ENCODE measurements at regions not wholly inside any gene's neighbourhood (a gene's known extent, or its start where the extent isn't known, plus 50 kb on each side); places are given as distances from the start of the nearest gene placed in this dataset.

- TF ChIP-seq, protein P1, sequence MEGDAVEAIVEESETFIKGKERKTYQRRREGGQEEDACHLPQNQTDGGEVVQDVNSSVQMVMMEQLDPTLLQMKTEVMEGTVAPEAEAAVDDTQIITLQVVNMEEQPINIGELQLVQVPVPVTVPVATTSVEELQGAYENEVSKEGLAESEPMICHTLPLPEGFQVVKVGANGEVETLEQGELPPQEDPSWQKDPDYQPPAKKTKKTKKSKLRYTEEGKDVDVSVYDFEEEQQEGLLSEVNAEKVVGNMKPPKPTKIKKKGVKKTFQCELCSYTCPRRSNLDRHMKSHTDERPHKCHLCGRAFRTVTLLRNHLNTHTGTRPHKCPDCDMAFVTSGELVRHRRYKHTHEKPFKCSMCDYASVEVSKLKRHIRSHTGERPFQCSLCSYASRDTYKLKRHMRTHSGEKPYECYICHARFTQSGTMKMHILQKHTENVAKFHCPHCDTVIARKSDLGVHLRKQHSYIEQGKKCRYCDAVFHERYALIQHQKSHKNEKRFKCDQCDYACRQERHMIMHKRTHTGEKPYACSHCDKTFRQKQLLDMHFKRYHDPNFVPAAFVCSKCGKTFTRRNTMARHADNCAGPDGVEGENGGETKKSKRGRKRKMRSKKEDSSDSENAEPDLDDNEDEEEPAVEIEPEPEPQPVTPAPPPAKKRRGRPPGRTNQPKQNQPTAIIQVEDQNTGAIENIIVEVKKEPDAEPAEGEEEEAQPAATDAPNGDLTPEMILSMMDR (IDR thresholded peaks at IDR 0.05; ENCODE audit: low read depth, low read length, missing control alignments), result no peak
- no peak overlapping the region for H3K27ac ChIP-seq
- H3K4me3 ChIP-seq (ENCODE audit: low read depth, low read length), result no peak overlapping the region
- H3K36me3 ChIP-seq (replicated peaks), result no peaks in the 10 kb centered on the region
- no peak for DNase-seq
- in situ Hi-C loops (cut with HindIII; ENCODE audit: low pct_ligation_motif_present, low sequenced_read_pairs), result no loop called here
- peaks cover 6% of the 10 kb centered on the region for H3K27me3 ChIP-seq (replicated peaks)
These were observed 159.2 kb downstream of the INHBB start for GRCh38 chr2:120504936-120505705.

DNA sequence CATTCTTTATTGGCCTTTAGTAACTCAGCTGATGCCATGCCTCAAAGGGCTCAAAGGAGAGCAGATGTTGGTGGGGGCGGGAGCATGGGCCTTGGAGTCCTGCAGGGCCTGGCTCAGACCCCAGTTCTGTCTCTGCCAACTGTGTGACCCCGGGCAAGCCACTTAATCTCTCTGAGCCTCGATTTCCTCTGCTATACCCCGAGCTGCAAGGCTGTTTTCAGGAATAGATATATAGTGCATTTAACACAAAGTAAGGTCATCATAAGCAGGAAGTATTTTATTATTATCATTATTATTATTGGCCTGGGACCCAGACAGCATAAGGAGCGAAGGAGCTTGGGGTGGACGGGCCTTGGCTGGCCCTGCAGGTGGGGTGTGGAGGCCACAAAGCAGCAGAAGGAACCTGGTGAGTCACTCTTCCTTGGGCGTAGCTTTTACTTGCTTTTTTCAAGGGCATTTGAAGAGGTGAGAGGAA lies 162.7 kb downstream of the INHBB start:
- Histone ChIP-seq H3K27ac (no peak overlapping the region), H3K4me3 (ENCODE audit: low read depth, low read length) (no peak overlapping the region), H3K36me3 (replicated peaks) (no peaks in the 10 kb centered on the region), H3K27me3 (replicated peaks) (peaks cover 4% of the 10 kb centered on the region)
- DNase-seq, result peak; percentile 11
- TF ChIP-seq, protein P1 (IDR thresholded peaks at IDR 0.05; ENCODE audit: low read depth, low read length, missing control alignments), result peak; percentile 31
- in situ Hi-C loops (cut with HindIII; ENCODE audit: low pct_ligation_motif_present, low sequenced_read_pairs), result no loop called here

DNA sequence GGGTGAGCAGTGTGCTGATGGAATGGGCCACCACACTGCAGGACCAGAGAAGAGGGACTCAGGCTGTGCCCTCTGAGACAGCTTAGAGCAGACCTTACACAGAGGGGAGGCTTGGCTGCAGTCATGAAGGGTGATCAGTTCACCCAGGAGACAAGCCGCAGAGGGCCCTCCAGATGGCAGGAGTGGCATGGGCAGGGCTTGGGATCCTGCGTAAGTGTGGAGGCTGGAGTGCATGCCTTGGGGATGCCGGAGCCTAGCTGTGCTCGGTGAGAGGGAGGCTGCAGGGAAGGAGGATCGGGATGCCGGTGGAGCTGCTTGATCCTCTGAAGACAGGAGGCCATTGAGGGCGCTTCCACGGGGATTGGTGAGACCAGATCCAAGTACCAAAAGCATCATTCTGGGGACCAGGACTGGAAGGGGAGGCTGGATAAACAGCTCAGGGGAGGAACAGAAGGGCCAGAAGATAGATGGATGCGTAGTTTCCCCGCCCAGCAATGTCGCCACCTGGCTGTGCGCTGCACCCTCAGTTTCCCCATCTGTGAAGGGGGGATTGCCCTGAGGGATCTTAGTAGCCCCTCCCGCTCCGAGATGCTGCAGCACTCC lies 163.4 kb downstream of the INHBB start:
- Histone ChIP-seq H3K4me3 (ENCODE audit: low read depth, low read length) (no peak overlapping the region), H3K27me3 (replicated peaks) (peaks cover 4% of the 10 kb centered on the region), H3K36me3 (replicated peaks) (no peaks in the 10 kb centered on the region), H3K27ac (no peak overlapping the region)
- TF ChIP-seq, protein P1 (IDR thresholded peaks at IDR 0.05; ENCODE audit: low read depth, low read length, missing control alignments), result no peak
- in situ Hi-C loops (cut with HindIII; ENCODE audit: low pct_ligation_motif_present, low sequenced_read_pairs), result no loop called here
- no peak for DNase-seq

- peaks cover 4% of the 10 kb centered on the region for H3K27me3 ChIP-seq (replicated peaks)
- no peaks in the 10 kb centered on the region for H3K36me3 ChIP-seq (replicated peaks)
- DNase-seq, result no peak
- TF ChIP-seq, protein P1 (IDR thresholded peaks at IDR 0.05; ENCODE audit: low read depth, low read length, missing control alignments), result no peak
- H3K27ac ChIP-seq, result no peak overlapping the region
- no peak overlapping the region for H3K4me3 ChIP-seq (ENCODE audit: low read depth, low read length)
- in situ Hi-C loops (cut with HindIII; ENCODE audit: low pct_ligation_motif_present, low sequenced_read_pairs), result no loop called here
These were observed 164.2 kb downstream of the INHBB start for GRCh38 chr2:120509991-120510735.

DNA sequence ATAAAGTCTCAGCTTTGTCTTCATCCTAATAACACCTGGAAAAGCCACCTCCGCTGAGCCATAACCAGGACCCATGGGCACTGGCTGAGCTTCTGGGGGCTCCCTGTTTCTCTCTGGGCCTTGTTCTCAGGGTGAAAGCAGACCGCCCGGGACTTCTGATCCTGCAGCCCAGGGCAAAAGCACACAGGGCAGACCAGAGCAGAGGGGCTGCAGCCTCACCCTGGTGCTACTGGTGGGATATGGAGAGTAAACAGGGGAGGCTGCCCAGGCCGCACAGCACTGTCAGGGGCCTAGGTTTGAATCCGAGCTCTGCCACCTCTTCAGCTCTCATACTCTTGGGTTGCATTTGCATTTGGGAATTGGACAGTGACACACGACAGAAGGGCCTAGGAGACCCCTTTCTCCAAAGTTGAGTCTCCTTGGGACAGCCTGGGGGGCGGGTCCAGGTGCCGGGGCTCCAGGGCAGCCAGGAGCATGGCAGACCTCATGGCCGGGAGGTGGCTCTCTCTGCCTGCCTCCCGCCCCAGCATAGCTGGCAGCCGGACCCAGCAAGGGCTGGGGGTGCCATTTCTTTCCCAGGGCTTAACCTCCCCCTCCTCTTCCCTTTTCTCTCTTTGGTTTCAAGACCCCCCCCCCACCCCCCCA lies 164.9 kb downstream of the INHBB start:
- no peak overlapping the region for H3K27ac ChIP-seq
- no peaks in the 10 kb centered on the region for H3K36me3 ChIP-seq (replicated peaks)
- H3K27me3 ChIP-seq (replicated peaks), result peaks cover 4% of the 10 kb centered on the region
- TF ChIP-seq, protein P1 (IDR thresholded peaks at IDR 0.05; ENCODE audit: low read depth, low read length, missing control alignments), result no peak
- no peak for DNase-seq
- in situ Hi-C loops (cut with HindIII; ENCODE audit: low pct_ligation_motif_present, low sequenced_read_pairs), result no loop called here
- H3K4me3 ChIP-seq (ENCODE audit: low read depth, low read length), result no peak overlapping the region
